HG03439 (cell line): ENCODE measurements at regions not wholly inside any gene's neighbourhood (a gene's known extent, or its start where the extent isn't known, plus 50 kb on each side); places are given as distances from the start of the nearest gene placed in this dataset.

Source experiments
- ATAC-seq: cut with Tn5 transposase; IDR thresholded peaks from one replicate; pipeline ENCODE4 v1.9.1; 2021; ENCODE audit warnings: mild to moderate bottlenecking, moderate library complexity; ENCODE audit not compliant: unreplicated experiment

DNA sequence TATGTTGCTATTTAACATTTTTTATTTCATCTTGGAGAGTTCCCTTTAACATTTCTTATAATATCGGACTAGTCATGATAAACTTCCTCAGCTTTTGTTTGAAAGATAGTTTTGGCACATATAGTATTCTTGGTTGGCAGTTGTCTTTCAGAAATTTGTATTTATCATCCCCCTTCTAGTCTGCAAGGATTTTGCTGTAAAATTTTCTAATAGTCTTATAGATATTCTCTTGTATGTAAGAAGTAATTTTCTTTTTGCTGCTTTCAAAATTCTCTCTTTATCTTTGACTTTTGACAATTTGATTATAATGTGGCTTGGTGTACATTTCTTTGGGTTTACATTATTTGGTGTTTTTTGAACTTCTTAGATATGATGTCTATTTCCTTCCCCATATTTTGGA is 116.0 kb upstream of the AVPR1A start:
- no peak for ATAC-seq

- ATAC-seq = no peak
Observed at GRCh38 chr12:63264629-63265028, 113.6 kb upstream of the AVPR1A start.

DNA sequence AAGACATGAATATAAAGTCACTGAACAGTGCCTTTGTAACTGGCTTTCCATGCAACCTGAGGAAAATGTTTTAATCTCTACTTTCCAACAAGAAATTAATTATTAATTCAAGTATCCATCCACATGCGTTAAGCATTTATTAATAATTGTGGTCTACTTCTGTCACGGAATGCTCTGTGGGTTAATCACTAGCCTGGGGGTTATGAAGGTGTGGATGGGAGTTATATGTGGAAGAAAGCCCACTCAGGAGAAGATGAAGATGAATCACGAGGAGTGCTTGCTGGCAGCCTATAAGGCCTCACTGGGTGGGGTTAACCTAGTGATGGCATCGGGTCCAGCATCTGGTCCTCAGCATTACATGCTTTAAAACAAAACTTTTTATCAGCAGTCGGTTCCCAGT is 99.5 kb upstream of the AVPR1A start:
- ATAC-seq = no peak

DNA sequence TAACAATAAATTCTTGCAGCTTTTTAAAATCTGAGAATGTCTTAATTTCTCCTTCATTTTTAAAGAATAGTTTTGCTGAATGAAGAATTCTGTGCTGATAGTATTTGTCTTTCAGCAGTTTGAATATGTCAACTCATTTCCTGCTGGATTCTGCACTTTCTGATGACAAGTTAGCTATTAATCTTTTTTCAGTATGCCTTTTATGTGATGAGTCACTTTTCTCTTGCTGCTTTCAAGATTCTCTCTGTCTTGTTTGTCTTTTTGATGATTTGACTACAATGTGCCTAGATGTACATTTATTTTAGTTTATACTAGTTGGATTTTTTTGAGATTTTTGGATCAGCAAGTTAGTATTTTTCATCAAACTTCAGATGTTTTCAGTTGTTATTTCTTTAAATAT is 87.9 kb upstream of the AVPR1A start:
- ATAC-seq = no peak

- no peak for ATAC-seq
Observed at GRCh38 chr12:63232896-63233295, 81.9 kb upstream of the AVPR1A start.

- ATAC-seq = no peak
Observed at GRCh38 chr12:63228853-63229252, 77.9 kb upstream of the AVPR1A start.

DNA sequence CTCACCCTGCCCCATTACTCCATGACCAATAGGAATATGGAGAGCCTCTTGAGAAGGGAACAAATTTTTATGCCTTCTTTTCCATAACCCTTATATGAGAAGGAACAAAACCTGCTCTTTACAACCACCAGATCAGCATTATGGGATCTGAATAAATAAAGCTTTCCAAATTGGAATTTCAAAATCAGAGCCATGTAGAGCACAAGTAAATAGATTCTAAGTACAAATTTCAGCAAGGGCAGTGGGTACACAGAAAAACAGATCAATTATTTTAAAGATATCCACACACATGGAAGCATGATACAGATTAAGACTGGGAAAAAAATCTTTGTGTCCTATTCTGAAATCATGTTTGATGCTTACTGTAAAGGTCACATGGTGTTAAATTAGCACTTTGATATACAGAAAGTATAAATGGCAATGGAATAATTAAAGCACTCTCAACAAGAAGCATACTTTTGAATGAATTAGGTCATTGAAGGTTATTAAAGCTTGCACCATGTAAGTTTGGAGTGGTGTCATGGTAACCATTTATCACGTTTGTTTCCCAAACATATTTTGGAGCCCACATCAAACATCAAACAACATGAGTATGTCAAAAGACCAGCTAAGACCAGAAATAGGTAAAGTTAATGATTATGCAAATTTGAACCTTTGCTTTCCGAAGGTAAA is 75.9 kb upstream of the AVPR1A start:
- ATAC-seq = no peak

GRCh38 chr12:63224396-63224795 is 73.4 kb upstream of the AVPR1A start:
- ATAC-seq = no peak

GRCh38 chr12:63223128-63223527 is 72.1 kb upstream of the AVPR1A start:
- no peak for ATAC-seq

DNA sequence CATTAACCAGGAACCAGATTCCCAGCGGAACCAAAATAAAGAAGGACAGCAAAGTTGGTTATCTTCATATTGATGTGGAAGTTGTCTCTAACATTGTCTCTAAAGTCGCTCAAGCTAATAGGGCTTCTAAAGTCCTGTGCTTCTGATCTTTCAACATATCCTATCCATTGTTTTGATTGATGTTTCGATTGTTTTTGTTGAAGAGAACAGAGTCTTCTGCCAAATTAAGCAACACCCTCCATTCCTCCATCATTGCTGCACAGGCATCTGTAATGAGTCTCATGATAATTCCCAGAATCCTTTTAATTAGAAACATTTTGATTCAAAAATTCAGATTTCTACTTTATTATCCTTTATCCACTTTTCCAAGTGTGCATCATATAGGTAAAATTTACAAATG is 71.6 kb upstream of the AVPR1A start:
- no peak for ATAC-seq

DNA sequence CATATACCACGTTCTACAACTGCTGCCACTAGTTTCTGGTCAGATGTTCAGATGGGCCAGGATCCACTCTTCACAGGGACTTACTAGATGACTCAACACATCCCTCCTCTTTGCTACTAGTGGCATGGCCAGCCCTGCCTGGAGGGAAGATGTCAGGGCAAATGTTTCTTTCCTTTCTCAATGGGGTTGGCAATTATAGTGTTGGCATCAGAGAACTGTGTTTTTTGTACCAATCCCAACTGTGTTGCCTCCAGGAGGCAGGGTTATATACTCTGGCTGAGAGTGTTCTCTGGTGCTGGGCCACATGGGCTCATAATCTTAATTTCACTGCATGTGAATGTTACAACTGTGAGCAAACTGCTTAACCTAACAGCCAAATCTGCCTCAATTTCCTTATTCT is 69.9 kb upstream of the AVPR1A start:
- ATAC-seq = no peak

GRCh38 chr12:63212316-63212715 is 61.3 kb upstream of the AVPR1A start:
- ATAC-seq = no peak

- no peak for ATAC-seq
Observed at GRCh38 chr12:63208956-63209355, 58.0 kb upstream of the AVPR1A start.

- ATAC-seq = no peak
Observed at GRCh38 chr12:63206909-63207308, 55.9 kb upstream of the AVPR1A start.

DNA sequence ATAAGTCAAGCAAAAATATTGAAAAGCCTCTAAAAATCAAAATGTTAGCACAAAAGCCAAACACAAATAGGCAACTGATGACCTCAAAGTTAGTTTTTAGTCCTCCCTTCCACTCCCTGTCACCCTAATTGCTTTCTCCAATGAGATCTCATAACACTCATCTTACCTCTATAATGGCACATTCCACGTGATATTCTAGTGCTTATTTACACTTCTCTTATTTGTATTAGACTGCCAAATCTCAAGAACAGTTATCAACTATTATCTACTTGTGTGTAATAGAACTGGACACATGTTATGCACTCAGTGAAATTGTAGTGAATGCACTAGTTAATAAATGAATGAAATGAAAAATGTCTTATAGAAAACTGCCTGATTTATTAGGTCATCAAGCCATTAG is 55.5 kb upstream of the AVPR1A start:
- ATAC-seq = no peak
